Neural crest cell (in vitro differentiated cells): ENCODE measurements at regions not wholly inside any gene's neighbourhood (a gene's known extent, or its start where the extent isn't known, plus 50 kb on each side); places are given as distances from the start of the nearest gene placed in this dataset.

Experiments used
- DNase-seq: peaks from one replicate; pipeline ENCODE4 v3.0.0; 2021; ENCODE audit warnings: low read depth, mixed read lengths, low spot score
- H3K27ac Mint-ChIP-seq: one replicate; pipeline ENCODE4 v1.8.0; 2021; ENCODE audit warnings: mild to moderate bottlenecking, mixed read lengths; ENCODE audit not compliant: unreplicated experiment
- H3K27me3 Mint-ChIP-seq: 2 replicates; pipeline ENCODE4 v1.8.0; 2021; ENCODE audit warnings: low read depth, mild to moderate bottlenecking, mixed read lengths
- H3K36me3 Mint-ChIP-seq: 2 replicates; pipeline ENCODE4 v1.8.0; 2021; ENCODE audit warnings: low read depth, mild to moderate bottlenecking, mixed read lengths
- H3K4me1 Mint-ChIP-seq: 2 replicates; pipeline ENCODE4 v1.8.0; 2021; ENCODE audit warnings: mixed read lengths
- H3K4me3 Mint-ChIP-seq: one replicate; pipeline ENCODE4 v1.8.0; 2021; ENCODE audit warnings: mild to moderate bottlenecking, mixed read lengths
- H3K9me3 Mint-ChIP-seq: 2 replicates; pipeline ENCODE4 v1.8.0; 2021; ENCODE audit warnings: mixed read lengths
- CTCF ChIP-seq: fragments of 200-600 bp; sonication (generic); conservative IDR thresholded peaks from 2 replicates; pipeline ENCODE4 v1.5.0; 2021; ENCODE audit warnings: antibody characterized with exemption, mild to moderate bottlenecking

- Mint-ChIP-seq H3K36me3 (no peaks in the 10 kb centered on the region), H3K4me1 (peaks cover 9% of the 10 kb centered on the region), H3K27ac (no peak overlapping the region), H3K9me3 (peaks cover 6% of the 10 kb centered on the region), H3K4me3 (no peak overlapping the region), H3K27me3 (peaks cover 6% of the 10 kb centered on the region)
- DNase-seq = no peak
- no peak for TF ChIP-seq CTCF
Observed at GRCh38 chr6:10112871-10113549, 301.9 kb downstream of the TFAP2A start.

GRCh38 chr6:10111975-10112374, 302.9 kb downstream of the TFAP2A start:
- H3K9me3 Mint-ChIP-seq = no peaks in the 10 kb centered on the region
- no peaks in the 10 kb centered on the region for H3K36me3 Mint-ChIP-seq
- no peak for DNase-seq
- H3K4me3 Mint-ChIP-seq = no peak overlapping the region
- H3K27ac Mint-ChIP-seq = no peak overlapping the region
- peaks cover 6% of the 10 kb centered on the region for H3K27me3 Mint-ChIP-seq
- H3K4me1 Mint-ChIP-seq = peaks cover 9% of the 10 kb centered on the region
- TF ChIP-seq CTCF = no peak

- Mint-ChIP-seq H3K4me1 (peaks cover 14% of the 10 kb centered on the region), H3K27me3 (no peaks in the 10 kb centered on the region), H3K4me3 (no peak overlapping the region), H3K27ac (no peak overlapping the region), H3K9me3 (no peaks in the 10 kb centered on the region), H3K36me3 (no peaks in the 10 kb centered on the region)
- TF ChIP-seq CTCF = no peak
- no peak for DNase-seq
Observed at GRCh38 chr6:10101551-10102252, 313.2 kb downstream of the TFAP2A start.

GRCh38 chr6:10099529-10100140, 315.2 kb downstream of the TFAP2A start:
- Mint-ChIP-seq H3K9me3 (peaks cover 7% of the 10 kb centered on the region), H3K4me1 (peaks cover 14% of the 10 kb centered on the region), H3K27me3 (no peaks in the 10 kb centered on the region), H3K27ac (no peak overlapping the region), H3K4me3 (no peak overlapping the region), H3K36me3 (no peaks in the 10 kb centered on the region)
- DNase-seq = no peak
- TF ChIP-seq CTCF = no peak

GRCh38 chr6:10098756-10099528, 315.9 kb downstream of the TFAP2A start:
- Mint-ChIP-seq H3K4me1 (peaks cover 14% of the 10 kb centered on the region), H3K9me3 (peaks cover 11% of the 10 kb centered on the region), H3K36me3 (peaks cover 3% of the 10 kb centered on the region), H3K27ac (no peak overlapping the region), H3K4me3 (no peak overlapping the region), H3K27me3 (no peaks in the 10 kb centered on the region)
- no peak for DNase-seq
- no peak for TF ChIP-seq CTCF
